ENCODE measurements at regions not wholly inside any gene's neighbourhood (a gene's known extent, or its start where the extent isn't known, plus 50 kb on each side); places are given as distances from the start of the nearest gene placed in this dataset.

GRCh38 chr20:12058216-12058615, 140.5 kb downstream of the BTBD3 start:
- Histone ChIP-seq H2AFZ (ENCODE audit: low read length) (no peak overlapping the region), H3K4me2 (ENCODE audit: low read length) (no peak overlapping the region), H3F3A (ENCODE audit: insufficient read depth, low read length) (no peaks in the 10 kb centered on the region), H3K9me2 (ENCODE audit: low read depth, low read length) (no peaks in the 10 kb centered on the region), H3K4me1 (ENCODE audit: insufficient read depth, low read length, severe bottlenecking) (no peaks in the 10 kb centered on the region), H3K4me3 (ENCODE audit: low read depth, low read length, poor library complexity, severe bottlenecking) (no peak overlapping the region), H3K27ac (ENCODE audit: low read depth, low read length, poor library complexity, severe bottlenecking) (no peak overlapping the region), H3K27me3 (ENCODE audit: insufficient read depth, low read length) (no peaks in the 10 kb centered on the region), H3K9me3 (ENCODE audit: low read length) (no peaks in the 10 kb centered on the region), H4K20me1 (ENCODE audit: insufficient read depth, low read length) (no peaks in the 10 kb centered on the region), H3K36me3 (ENCODE audit: insufficient read depth, low read length) (no peaks in the 10 kb centered on the region), H3K9ac (ENCODE audit: low read length) (no peak overlapping the region), H3K79me2 (ENCODE audit: insufficient read depth, low read length) (no peaks in the 10 kb centered on the region)
- TF ChIP-seq CTCF (IDR thresholded peaks at IDR 0.05; ENCODE audit: low read length): no peak
- TF ChIP-seq EZH2 (IDR thresholded peaks at IDR 0.05; ENCODE audit: borderline replicate concordance, low read length): no peak

- Histone ChIP-seq H4K20me1 (ENCODE audit: insufficient read depth, low read length) (no peaks in the 10 kb centered on the region), H3F3A (ENCODE audit: insufficient read depth, low read length) (no peaks in the 10 kb centered on the region), H3K36me3 (ENCODE audit: insufficient read depth, low read length) (no peaks in the 10 kb centered on the region), H3K27me3 (ENCODE audit: insufficient read depth, low read length) (no peaks in the 10 kb centered on the region), H3K79me2 (ENCODE audit: insufficient read depth, low read length) (no peaks in the 10 kb centered on the region), H3K9me3 (ENCODE audit: low read length) (no peaks in the 10 kb centered on the region), H3K9ac (ENCODE audit: low read length) (no peak overlapping the region), H3K4me2 (ENCODE audit: low read length) (no peak overlapping the region), H3K4me1 (ENCODE audit: insufficient read depth, low read length, severe bottlenecking) (no peaks in the 10 kb centered on the region), H3K4me3 (ENCODE audit: low read depth, low read length, poor library complexity, severe bottlenecking) (no peak overlapping the region), H3K9me2 (ENCODE audit: low read depth, low read length) (no peaks in the 10 kb centered on the region), H2AFZ (ENCODE audit: low read length) (no peak overlapping the region), H3K27ac (ENCODE audit: low read depth, low read length, poor library complexity, severe bottlenecking) (no peak overlapping the region)
- TF ChIP-seq EZH2 (IDR thresholded peaks at IDR 0.05; ENCODE audit: borderline replicate concordance, low read length) (no peak), CTCF (IDR thresholded peaks at IDR 0.05; ENCODE audit: low read length) (no peak)
Measured at GRCh38 chr20:12061466-12061865, 143.8 kb downstream of the BTBD3 start.

- TF ChIP-seq EZH2 (IDR thresholded peaks at IDR 0.05; ENCODE audit: borderline replicate concordance, low read length) (no peak), CTCF (IDR thresholded peaks at IDR 0.05; ENCODE audit: low read length) (no peak)
- Histone ChIP-seq H3K9me3 (ENCODE audit: low read length) (no peaks in the 10 kb centered on the region), H3K27me3 (ENCODE audit: insufficient read depth, low read length) (no peaks in the 10 kb centered on the region), H2AFZ (ENCODE audit: low read length) (no peak overlapping the region), H3K27ac (ENCODE audit: low read depth, low read length, poor library complexity, severe bottlenecking) (no peak overlapping the region), H3F3A (ENCODE audit: insufficient read depth, low read length) (no peaks in the 10 kb centered on the region), H3K4me2 (ENCODE audit: low read length) (no peak overlapping the region), H3K9me2 (ENCODE audit: low read depth, low read length) (no peaks in the 10 kb centered on the region), H3K4me3 (ENCODE audit: low read depth, low read length, poor library complexity, severe bottlenecking) (no peak overlapping the region), H3K9ac (ENCODE audit: low read length) (no peak overlapping the region), H3K79me2 (ENCODE audit: insufficient read depth, low read length) (no peaks in the 10 kb centered on the region), H3K36me3 (ENCODE audit: insufficient read depth, low read length) (no peaks in the 10 kb centered on the region), H3K4me1 (ENCODE audit: insufficient read depth, low read length, severe bottlenecking) (no peaks in the 10 kb centered on the region), H4K20me1 (ENCODE audit: insufficient read depth, low read length) (no peaks in the 10 kb centered on the region)
Measured at GRCh38 chr20:12063106-12063684, 145.5 kb downstream of the BTBD3 start.
